ENCODE measurements at regions not wholly inside any gene's neighbourhood (a gene's known extent, or its start where the extent isn't known, plus 50 kb on each side); places are given as distances from the start of the nearest gene placed in this dataset.

DNA sequence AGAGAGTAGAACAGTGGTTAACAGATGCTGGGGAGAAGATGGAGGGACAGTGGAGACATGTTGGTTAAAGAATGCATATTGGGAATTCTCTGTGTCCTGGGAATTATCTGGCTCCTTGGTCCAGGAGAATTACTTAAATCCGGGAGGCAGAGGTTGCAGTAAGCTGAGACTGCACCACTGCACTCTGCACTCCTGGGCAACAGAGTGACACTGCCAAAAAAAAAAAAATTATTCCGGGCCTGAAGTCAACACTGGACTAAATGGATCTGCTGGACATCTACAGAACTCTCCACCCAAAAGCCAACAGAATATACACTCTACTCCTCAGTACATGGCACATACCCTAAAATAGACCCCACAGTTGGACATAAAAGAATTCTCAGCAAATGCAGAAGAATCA is 400.0 kb upstream of the CXorf51B start:
- TF ChIP-seq, protein P1, sequence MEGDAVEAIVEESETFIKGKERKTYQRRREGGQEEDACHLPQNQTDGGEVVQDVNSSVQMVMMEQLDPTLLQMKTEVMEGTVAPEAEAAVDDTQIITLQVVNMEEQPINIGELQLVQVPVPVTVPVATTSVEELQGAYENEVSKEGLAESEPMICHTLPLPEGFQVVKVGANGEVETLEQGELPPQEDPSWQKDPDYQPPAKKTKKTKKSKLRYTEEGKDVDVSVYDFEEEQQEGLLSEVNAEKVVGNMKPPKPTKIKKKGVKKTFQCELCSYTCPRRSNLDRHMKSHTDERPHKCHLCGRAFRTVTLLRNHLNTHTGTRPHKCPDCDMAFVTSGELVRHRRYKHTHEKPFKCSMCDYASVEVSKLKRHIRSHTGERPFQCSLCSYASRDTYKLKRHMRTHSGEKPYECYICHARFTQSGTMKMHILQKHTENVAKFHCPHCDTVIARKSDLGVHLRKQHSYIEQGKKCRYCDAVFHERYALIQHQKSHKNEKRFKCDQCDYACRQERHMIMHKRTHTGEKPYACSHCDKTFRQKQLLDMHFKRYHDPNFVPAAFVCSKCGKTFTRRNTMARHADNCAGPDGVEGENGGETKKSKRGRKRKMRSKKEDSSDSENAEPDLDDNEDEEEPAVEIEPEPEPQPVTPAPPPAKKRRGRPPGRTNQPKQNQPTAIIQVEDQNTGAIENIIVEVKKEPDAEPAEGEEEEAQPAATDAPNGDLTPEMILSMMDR (tag by site-specific recombination; IDR thresholded peaks at IDR 0.05): no peak
- no peak for TF ChIP-seq YY1 (tag by site-specific recombination; IDR thresholded peaks at IDR 0.05)
- no peak for TF ChIP-seq ZNF121 (tag by site-specific recombination; IDR thresholded peaks at IDR 0.05)
- TF ChIP-seq ZBTB10 (tag by site-specific recombination; IDR thresholded peaks at IDR 0.05): no peak
- TF ChIP-seq ZNF776 (tag by site-specific recombination; IDR thresholded peaks at IDR 0.05; ENCODE audit: borderline replicate concordance): no peak
- TF ChIP-seq, protein P2, sequence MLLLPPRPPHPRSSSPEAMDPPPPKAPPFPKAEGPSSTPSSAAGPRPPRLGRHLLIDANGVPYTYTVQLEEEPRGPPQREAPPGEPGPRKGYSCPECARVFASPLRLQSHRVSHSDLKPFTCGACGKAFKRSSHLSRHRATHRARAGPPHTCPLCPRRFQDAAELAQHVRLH (tag by site-specific recombination; IDR thresholded peaks at IDR 0.05): no peak
